GM21786 (cell line): ENCODE measurements at regions not wholly inside any gene's neighbourhood (a gene's known extent, or its start where the extent isn't known, plus 50 kb on each side); places are given as distances from the start of the nearest gene placed in this dataset.

Source experiments
- ATAC-seq: cut with Tn5 transposase; IDR thresholded peaks from one replicate; pipeline ENCODE4 v1.9.1; 2021; ENCODE audit not compliant: unreplicated experiment

GRCh38 chr12:127690161-127690560, 576.8 kb upstream of the TMEM132C start:
- no peak for ATAC-seq

GRCh38 chr12:127696963-127697362, 570.0 kb upstream of the TMEM132C start:
- ATAC-seq = no peak

- ATAC-seq = no peak
Observed at GRCh38 chr12:127703026-127703425, 563.9 kb upstream of the TMEM132C start.

GRCh38 chr12:127711108-127711507, 555.9 kb upstream of the TMEM132C start:
- no peak for ATAC-seq

GRCh38 chr12:127712561-127712960, 554.4 kb upstream of the TMEM132C start:
- no peak for ATAC-seq

- ATAC-seq = no peak
Observed at GRCh38 chr12:127716166-127716565, 550.8 kb upstream of the TMEM132C start.

- ATAC-seq = no peak
Observed at GRCh38 chr12:127717278-127717677, 549.7 kb upstream of the TMEM132C start.

- ATAC-seq = no peak
Observed at GRCh38 chr12:127720334-127720733, 546.6 kb upstream of the TMEM132C start.

GRCh38 chr12:127722611-127723010, 544.4 kb upstream of the TMEM132C start:
- no peak for ATAC-seq

GRCh38 chr12:127723251-127723650, 543.7 kb upstream of the TMEM132C start:
- no peak for ATAC-seq

GRCh38 chr12:127726671-127727315, 540.2 kb upstream of the TMEM132C start:
- no peak for ATAC-seq

GRCh38 chr12:127728285-127728684, 538.7 kb upstream of the TMEM132C start:
- no peak for ATAC-seq

GRCh38 chr12:127728729-127729128, 538.2 kb upstream of the TMEM132C start:
- no peak for ATAC-seq

- no peak for ATAC-seq
Observed at GRCh38 chr12:127729381-127729780, 537.6 kb upstream of the TMEM132C start.

- ATAC-seq = no peak
Observed at GRCh38 chr12:127731657-127732056, 535.3 kb upstream of the TMEM132C start.

- no peak for ATAC-seq
Observed at GRCh38 chr12:127742231-127742630, 524.7 kb upstream of the TMEM132C start.

- no peak for ATAC-seq
Observed at GRCh38 chr12:127745469-127746212, 521.3 kb upstream of the TMEM132C start.

GRCh38 chr12:127749416-127749815, 517.6 kb upstream of the TMEM132C start:
- ATAC-seq = no peak

- ATAC-seq = no peak
Observed at GRCh38 chr12:127750076-127750840, 516.7 kb upstream of the TMEM132C start.

- no peak for ATAC-seq
Observed at GRCh38 chr12:127752802-127753201, 514.2 kb upstream of the TMEM132C start.

- no peak for ATAC-seq
Observed at GRCh38 chr12:127760357-127760756, 506.6 kb upstream of the TMEM132C start.

GRCh38 chr12:127760996-127761395, 506.0 kb upstream of the TMEM132C start:
- ATAC-seq = no peak
